ENCODE measurements at regions not wholly inside any gene's neighbourhood (a gene's known extent, or its start where the extent isn't known, plus 50 kb on each side); places are given as distances from the start of the nearest gene placed in this dataset.

DNA sequence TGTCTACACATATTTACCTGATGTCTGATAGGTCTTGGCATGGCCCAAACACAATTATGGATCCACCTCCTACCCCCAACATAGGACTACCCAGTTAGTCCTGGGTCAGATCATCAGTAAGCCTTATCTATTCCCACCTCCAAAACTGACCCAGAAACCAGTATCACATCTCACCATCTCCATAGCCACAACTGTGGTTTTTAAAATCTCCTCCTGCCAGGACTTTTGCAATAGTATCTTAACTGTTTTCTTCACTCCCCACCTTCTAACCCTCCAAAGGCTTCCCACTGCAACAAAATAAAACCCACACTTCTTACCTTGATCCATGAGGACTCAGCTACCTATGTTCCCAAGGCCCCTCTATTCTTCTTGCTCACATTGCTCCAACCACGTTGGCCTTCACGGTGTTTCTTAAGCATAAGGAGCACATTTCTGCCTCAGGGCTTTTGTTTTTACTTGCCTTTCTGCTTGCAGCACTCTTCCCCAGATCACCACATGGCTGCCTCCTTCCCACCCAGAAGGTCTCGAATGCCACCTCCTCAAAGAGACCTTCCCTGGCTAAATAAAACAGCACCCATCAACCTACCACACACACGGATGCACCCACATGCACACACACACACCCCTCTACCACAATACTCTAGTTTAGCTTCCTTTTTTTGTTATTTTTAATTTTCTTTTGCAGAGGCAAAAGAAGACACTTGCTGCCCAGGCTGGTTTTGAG is 125.9 kb upstream of the SLC1A4 start:
- H3K9me3 ChIP-seq: no peaks in the 10 kb centered on the region
- no peak overlapping the region for H3K4me3 ChIP-seq
- TF ChIP-seq EP300 (IDR thresholded peaks at IDR 0.05): no peak
- no peak for TF ChIP-seq POLR2AphosphoS5 (IDR thresholded peaks at IDR 0.05)
- TF ChIP-seq POLR2A (IDR thresholded peaks at IDR 0.05): no peak
- TF ChIP-seq, protein P1, sequence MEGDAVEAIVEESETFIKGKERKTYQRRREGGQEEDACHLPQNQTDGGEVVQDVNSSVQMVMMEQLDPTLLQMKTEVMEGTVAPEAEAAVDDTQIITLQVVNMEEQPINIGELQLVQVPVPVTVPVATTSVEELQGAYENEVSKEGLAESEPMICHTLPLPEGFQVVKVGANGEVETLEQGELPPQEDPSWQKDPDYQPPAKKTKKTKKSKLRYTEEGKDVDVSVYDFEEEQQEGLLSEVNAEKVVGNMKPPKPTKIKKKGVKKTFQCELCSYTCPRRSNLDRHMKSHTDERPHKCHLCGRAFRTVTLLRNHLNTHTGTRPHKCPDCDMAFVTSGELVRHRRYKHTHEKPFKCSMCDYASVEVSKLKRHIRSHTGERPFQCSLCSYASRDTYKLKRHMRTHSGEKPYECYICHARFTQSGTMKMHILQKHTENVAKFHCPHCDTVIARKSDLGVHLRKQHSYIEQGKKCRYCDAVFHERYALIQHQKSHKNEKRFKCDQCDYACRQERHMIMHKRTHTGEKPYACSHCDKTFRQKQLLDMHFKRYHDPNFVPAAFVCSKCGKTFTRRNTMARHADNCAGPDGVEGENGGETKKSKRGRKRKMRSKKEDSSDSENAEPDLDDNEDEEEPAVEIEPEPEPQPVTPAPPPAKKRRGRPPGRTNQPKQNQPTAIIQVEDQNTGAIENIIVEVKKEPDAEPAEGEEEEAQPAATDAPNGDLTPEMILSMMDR (IDR thresholded peaks at IDR 0.05): no peak
- no peak overlapping the region for H3K27ac ChIP-seq
- 77% methylated on average over 4 of the region's 4 CpGs for WGBS
- H3K27me3 ChIP-seq: no peaks in the 10 kb centered on the region
- peaks cover 68% of the 10 kb centered on the region for H3K4me1 ChIP-seq
- DNase-seq (ENCODE audit: low spot score in 2 of 2): peak in 1 of 2 donors; percentile 33
- H3K36me3 ChIP-seq: no peaks in the 10 kb centered on the region

DNA sequence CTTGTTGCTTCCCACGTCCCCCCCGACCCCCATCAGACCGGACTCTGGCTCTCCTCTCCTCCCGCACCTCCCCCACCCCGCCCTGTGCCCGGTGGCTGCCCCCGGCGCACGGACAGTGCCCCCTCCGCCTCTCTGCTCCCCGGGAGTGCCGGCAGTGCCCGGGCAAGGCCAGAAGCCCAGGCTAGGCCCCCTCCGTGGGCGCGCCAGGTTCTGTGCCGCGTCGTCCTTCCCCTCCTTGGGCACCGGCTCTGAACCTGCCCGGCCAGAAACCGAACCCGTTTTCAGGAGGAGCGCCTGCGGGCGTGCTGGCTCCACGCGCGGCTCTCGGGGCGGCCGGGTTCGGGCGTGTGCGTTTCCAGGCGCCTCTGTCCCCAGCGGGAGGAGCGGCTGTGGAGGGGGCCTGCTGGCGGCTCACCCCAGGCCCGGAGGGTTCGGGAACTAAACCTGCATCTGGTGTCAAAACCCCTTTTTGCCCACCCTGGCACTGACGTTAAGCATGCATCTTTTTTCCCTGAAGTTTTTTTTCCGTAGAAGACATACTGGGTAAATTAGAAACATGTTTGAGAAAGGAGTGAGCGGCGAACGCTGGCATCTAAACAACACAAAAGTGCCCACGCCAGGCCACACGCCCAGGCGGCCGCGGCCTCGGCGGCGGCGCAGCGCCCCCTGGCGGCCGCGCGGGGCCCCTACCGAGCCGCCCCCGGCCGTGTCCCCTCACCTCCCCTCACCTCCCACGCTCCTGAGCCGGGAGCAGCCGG is 123.9 kb upstream of the SLC1A4 start:
- H3K36me3 ChIP-seq: no peaks in the 10 kb centered on the region
- peaks cover 48% of the 10 kb centered on the region for H3K4me1 ChIP-seq
- under 1% methylated on average over 27 of the region's 67 CpGs for WGBS
- H3K9me3 ChIP-seq: no peaks in the 10 kb centered on the region
- peak; percentile 83 to 85 for DNase-seq (ENCODE audit: low spot score in 2 of 2)
- peak overlapping the region; percentile 91 for H3K27ac ChIP-seq
- TF ChIP-seq, protein P1 (IDR thresholded peaks at IDR 0.05): peak; percentile 93 to 96
- no peak for TF ChIP-seq POLR2A (IDR thresholded peaks at IDR 0.05)
- peak in 1 of 3 donors; percentile 34 for TF ChIP-seq POLR2AphosphoS5 (IDR thresholded peaks at IDR 0.05)
- peak overlapping the region; percentile 69 for H3K4me3 ChIP-seq
- H3K27me3 ChIP-seq: no peaks in the 10 kb centered on the region

DNA sequence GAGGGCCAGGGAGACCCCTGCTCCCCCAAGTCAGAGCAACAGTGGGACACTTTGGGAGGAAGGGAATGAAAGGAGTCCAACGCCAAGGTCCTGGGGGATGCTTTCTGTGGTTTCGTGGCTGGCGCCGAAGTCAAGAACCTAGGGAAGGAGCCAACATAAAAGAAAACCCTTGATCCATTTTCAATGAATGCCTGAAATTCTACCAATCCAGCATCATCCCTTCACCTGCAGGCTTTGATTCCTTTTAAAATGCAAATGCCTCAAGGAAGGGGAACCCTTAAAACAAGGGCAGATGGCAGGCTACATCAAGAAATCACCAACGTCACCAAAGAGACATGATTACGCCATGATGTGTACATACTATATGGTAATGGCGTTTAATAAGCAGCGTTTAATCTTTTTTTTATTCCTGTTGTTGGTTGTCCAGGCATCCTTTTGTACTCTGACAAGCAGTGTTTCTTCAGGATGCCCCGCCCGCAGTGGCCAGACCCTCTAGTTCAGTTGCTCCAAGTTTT is 123.3 kb upstream of the SLC1A4 start:
- DNase-seq (ENCODE audit: low spot score in 2 of 2): no peak
- TF ChIP-seq EP300 (IDR thresholded peaks at IDR 0.05): no peak
- TF ChIP-seq, protein P1 (IDR thresholded peaks at IDR 0.05): no peak
- no peak for TF ChIP-seq POLR2AphosphoS5 (IDR thresholded peaks at IDR 0.05)
- no peak for TF ChIP-seq POLR2A (IDR thresholded peaks at IDR 0.05)
- H3K9me3 ChIP-seq: no peaks in the 10 kb centered on the region
- peak overlapping the region; percentile 69 for H3K4me3 ChIP-seq
- peak overlapping the region; percentile 91 for H3K27ac ChIP-seq
- no peaks in the 10 kb centered on the region for H3K36me3 ChIP-seq
- 41% methylated on average over 10 of the region's 10 CpGs for WGBS
- H3K27me3 ChIP-seq: no peaks in the 10 kb centered on the region
- H3K4me1 ChIP-seq: peaks cover 43% of the 10 kb centered on the region

DNA sequence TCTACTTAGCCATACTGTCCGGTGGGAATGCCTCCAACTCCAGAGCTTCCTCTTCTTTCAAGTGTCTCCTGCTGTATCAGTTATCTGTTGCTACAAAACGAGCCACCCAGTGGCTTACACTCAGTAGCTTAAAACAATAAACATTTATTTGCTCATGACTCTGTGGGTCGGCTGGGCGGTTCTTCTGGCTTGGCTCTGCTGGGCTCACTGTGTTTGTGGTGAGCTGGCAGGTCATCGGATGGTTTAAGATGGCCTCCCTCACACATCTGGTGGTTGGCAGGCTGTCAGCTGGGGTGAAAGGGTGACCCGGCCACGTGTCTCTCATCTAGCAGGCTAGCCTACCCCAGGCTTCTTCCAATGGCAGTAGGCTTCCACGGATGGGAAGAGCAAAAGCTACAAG is 122.4 kb upstream of the SLC1A4 start:
- WGBS: 57% methylated on average over 6 of the region's 8 CpGs
- DNase-seq (ENCODE audit: low spot score in 2 of 2): peak in 1 of 2 donors; percentile 68
- Histone ChIP-seq H3K36me3 (no peaks in the 10 kb centered on the region), H3K9me3 (no peaks in the 10 kb centered on the region), H3K27ac (no peak overlapping the region), H3K4me1 (peaks cover 34% of the 10 kb centered on the region), H3K27me3 (no peaks in the 10 kb centered on the region), H3K4me3 (no peak overlapping the region)
- no peak for TF ChIP-seq EP300 (IDR thresholded peaks at IDR 0.05)
- TF ChIP-seq POLR2A (IDR thresholded peaks at IDR 0.05): no peak
- TF ChIP-seq, protein P1 (IDR thresholded peaks at IDR 0.05): no peak
- no peak for TF ChIP-seq POLR2AphosphoS5 (IDR thresholded peaks at IDR 0.05)
